HepG2 (cell line): ENCODE measurements at regions not wholly inside any gene's neighbourhood (a gene's known extent, or its start where the extent isn't known, plus 50 kb on each side); places are given as distances from the start of the nearest gene placed in this dataset.

Experiments used
- ATAC-seq: fragments of 200-7000 bp; cut with Tn5 transposase; 3 replicates; pipeline ENCODE4 v1.9.1; 2020; ENCODE audit warnings: mild to moderate bottlenecking, moderate library complexity
- BruUV-seq: library from RNA; stranded (reverse); fragments of 400-500 nt; replicated peaks from 2 replicates; lab custom pipeline; 2021; lab: Mats Ljungman, UMichigan
- CTCF ChIA-PET: fragments of 300-600 bp; formaldehyde crosslinking; extraction: SDS; loops from one replicate; lab custom pipeline; 2021; ENCODE audit warnings: low total read pairs, inconsistent platforms, low intra/inter-chr PET ratio; lab: Yijun Ruan, JAX
- POLR2A ChIA-PET: fragments of 350-600 bp; sonication (Branson Sonifier 250); formaldehyde crosslinking; loops from one replicate; lab custom pipeline; 2020; ENCODE audit warnings: antibody characterized with exemption, inconsistent platforms; lab: Yijun Ruan, JAX
- DNase-seq: peaks from one replicate; pipeline ENCODE4 v3.0.0-alpha.2; 2015; ENCODE audit warnings: low spot score
- FAIRE-seq: peaks from 3 replicates; lab custom pipeline; 2011; peaks lifted over from hg19 to GRCh38; lab: Jason Lieb, UNC
- H2AFZ ChIP-seq: one replicate; pipeline ENCODE4 v1.6.1; 2011; ENCODE audit warnings: low read length, inconsistent platforms
- H3K27ac ChIP-seq: fragments of 300-600 bp; 3 replicates; pipeline ENCODE4 v1.8.0; 2011; ENCODE audit warnings: mixed run types, mild to moderate bottlenecking, mixed read lengths, low read length, inconsistent platforms; ENCODE audit not compliant: insufficient read depth; ENCODE audit errors: extremely low read length
- H3K27me3 ChIP-seq, 2 experiments: fragments of 200-600 bp in 1 of 2; 2 replicates in 1 of 2; 3 replicates in 1 of 2; pipeline versions ENCODE4 v1.6.0 to v1.8.0; 2011; ENCODE audit warnings: low read length in 2 of 2, mild to moderate bottlenecking in 2 of 2, moderate library complexity in 2 of 2, inconsistent platforms in 1 of 2; ENCODE audit not compliant: insufficient read depth in 2 of 2, control insufficient read depth in 1 of 2
- H3K36me3 ChIP-seq, 2 experiments: fragments of 200-600 bp in 1 of 2; replicated peaks in 1 of 2; 2 replicates in 1 of 2; 3 replicates in 1 of 2; pipeline versions ENCODE4 v1.5.1 to v1.8.0; 2011; ENCODE audit warnings: low read length in 2 of 2, inconsistent platforms in 1 of 2; ENCODE audit not compliant: insufficient read depth in 2 of 2, control insufficient read depth in 1 of 2
- H3K4me1 ChIP-seq: 2 replicates; pipeline ENCODE4 v1.5.1; 2012; ENCODE audit warnings: low read length, inconsistent platforms; ENCODE audit not compliant: insufficient read depth
- H3K4me2 ChIP-seq: 2 replicates; pipeline ENCODE4 v1.6.0; 2011; ENCODE audit warnings: low read depth, low read length, inconsistent platforms
- H3K4me3 ChIP-seq, 3 experiments: fragments of 200-600 bp in 1 of 3; sonication (generic), shearing (Covaris generic) in 1 of 3; replicated peaks in 1 of 3; 2 replicates each; pipeline ENCODE4 v1.5.1; 2011 to 2016; ENCODE audit warnings: low read length in 3 of 3, inconsistent platforms in 2 of 3, low read depth in 2 of 3, mild to moderate bottlenecking in 2 of 3, control low read depth in 1 of 3, mixed read lengths in 1 of 3; ENCODE audit not compliant: insufficient read depth in 1 of 3
- H3K79me2 ChIP-seq: one replicate; pipeline ENCODE4 v1.6.1; 2011; ENCODE audit warnings: low read length, inconsistent platforms; ENCODE audit not compliant: insufficient read depth
- H3K9ac ChIP-seq: 2 replicates; pipeline ENCODE4 v1.6.0; 2011; ENCODE audit warnings: mild to moderate bottlenecking, low read depth, low read length, inconsistent platforms; ENCODE audit not compliant: insufficient read depth
- H3K9me3 ChIP-seq: 2 replicates; pipeline ENCODE4 v1.5.1; 2012; ENCODE audit warnings: mild to moderate bottlenecking, low read length
- H4K20me1 ChIP-seq: 2 replicates; pipeline ENCODE4 v1.6.0; 2011; ENCODE audit warnings: inconsistent platforms, mild to moderate bottlenecking, low read length, moderate library complexity; ENCODE audit not compliant: insufficient read depth
- BCL3 ChIP-seq: sonication (generic); formaldehyde crosslinking; IDR thresholded peaks from 2 replicates; pipeline ENCODE4 v1.5.1; 2020; ENCODE audit warnings: mild to moderate bottlenecking, missing genetic modification reagents, moderate library complexity
- CREM ChIP-seq, 2 experiments: sonication (generic) in 1 of 2; formaldehyde crosslinking in 1 of 2; IDR thresholded peaks; 2 replicates each; pipeline versions ENCODE4 v1.4.0 to v1.6.1; 2016 to 2020; ENCODE audit warnings: antibody characterized with exemption in 1 of 2, mild to moderate bottlenecking in 1 of 2, missing genetic modification reagents in 1 of 2
- DMTF1 ChIP-seq: sonication (generic); formaldehyde crosslinking; IDR thresholded peaks from 2 replicates; pipeline ENCODE4 v1.4.0; 2020; ENCODE audit warnings: mild to moderate bottlenecking, missing genetic modification reagents
- ELK4 ChIP-seq: sonication (generic); formaldehyde crosslinking; IDR thresholded peaks from 2 replicates; pipeline ENCODE4 v1.9.0; 2021; ENCODE audit warnings: missing genetic modification reagents, borderline replicate concordance
- GABPB1 ChIP-seq: IDR thresholded peaks from 2 replicates; pipeline ENCODE4 v1.6.1; 2016; ENCODE audit warnings: mild to moderate bottlenecking, missing genetic modification reagents, moderate library complexity, missing compliant biosample characterization
- ISX ChIP-seq: sonication (generic); formaldehyde crosslinking; conservative IDR thresholded peaks from 2 replicates; pipeline ENCODE4 v1.5.0; 2020; ENCODE audit warnings: missing genetic modification reagents
- MXI1 ChIP-seq: IDR thresholded peaks from 3 replicates; pipeline ENCODE4 v1.6.1; 2012; ENCODE audit warnings: low read depth, low read length, inconsistent platforms, borderline replicate concordance
- NFIC ChIP-seq: IDR thresholded peaks from 2 replicates; pipeline ENCODE4 v1.6.1; 2012; ENCODE audit warnings: mild to moderate bottlenecking, low read length, inconsistent platforms
- RBM22 ChIP-seq: fragments of 200-400 bp; formaldehyde crosslinking; optimal IDR thresholded peaks from 2 replicates; pipeline ENCODE3; 2017; ENCODE audit warnings: mild to moderate bottlenecking, low read length, moderate library complexity
- SRF ChIP-seq: IDR thresholded peaks from 2 replicates; pipeline ENCODE4 v1.6.1; 2011; ENCODE audit warnings: mild to moderate bottlenecking, low read depth, low read length, moderate library complexity
- ZNF121 ChIP-seq: sonication (generic); formaldehyde crosslinking; IDR thresholded peaks from 2 replicates; pipeline ENCODE4 v1.5.0; 2020; ENCODE audit warnings: mild to moderate bottlenecking, missing genetic modification reagents
- ZNF275 ChIP-seq: sonication (generic); formaldehyde crosslinking; IDR thresholded peaks from 2 replicates; pipeline ENCODE4 v1.8.0; 2022; ENCODE audit warnings: missing genetic modification reagents, mild to moderate bottlenecking, inconsistent platforms, borderline replicate concordance
- ZNF431 ChIP-seq: sonication (generic); formaldehyde crosslinking; IDR thresholded peaks from 2 replicates; pipeline ENCODE4 v1.9.0; 2022; ENCODE audit warnings: missing genetic modification reagents, low read depth, mild to moderate bottlenecking, borderline replicate concordance
- ZNF749 ChIP-seq: sonication (generic); formaldehyde crosslinking; IDR thresholded peaks from 2 replicates; pipeline ENCODE4 v1.8.0; 2022; ENCODE audit warnings: mild to moderate bottlenecking, missing genetic modification reagents, moderate library complexity, borderline replicate concordance
- ZNF850 ChIP-seq: sonication (generic); formaldehyde crosslinking; conservative IDR thresholded peaks from 2 replicates; pipeline ENCODE4 v1.9.0; 2021; ENCODE audit warnings: mild to moderate bottlenecking, missing genetic modification reagents
- WGBS: methylation state at CpG from one replicate; pipeline ENCODE4 v1.1.6; 2017; ENCODE audit warnings: low lambda C conversion rate; 5-methylcytosine and 5-hydroxymethylcytosine counted together
- in situ Hi-C: cut with HindIII; loops from 2 replicates; pipeline ENCODE4 v1.10.0; 2017; ENCODE audit warnings: low pct_unique_long_range_greater_than_20kb; ENCODE audit not compliant: extremely low pct_ligation_motif_present
- intact Hi-C: fragments of 100-400 bp; cut with micrococcal nuclease; formaldehyde crosslinking; loops from one replicate; pipeline ENCODE4 v1.10.0; 2022; ENCODE audit not compliant: unreplicated experiment

- TF ChIP-seq RBM22 (no peak), SRF (no peak)
Observed at GRCh38 chr4:114211556-114211955, 232.1 kb upstream of the ARSJ start (continued).

GRCh38 chr4:114217150-114217817, 237.8 kb upstream of the ARSJ start:
- Histone ChIP-seq H3K79me2 (no peaks in the 10 kb centered on the region), H3K4me2 (no peak overlapping the region), H3K27me3 (no peaks in the 10 kb centered on the region), H3K9ac (no peak overlapping the region), H4K20me1 (no peaks in the 10 kb centered on the region), H3K27ac (no peak overlapping the region), H3K36me3 (no peaks in the 10 kb centered on the region), H2AFZ (no peak overlapping the region), H3K4me3 (no peak overlapping the region), H3K9me3 (no peaks in the 10 kb centered on the region), H3K4me1 (no peaks in the 10 kb centered on the region)
- no peak; the same call in 2 of the 3 replicates for ATAC-seq
- BruUV-seq: no TSS peak
- 52% methylated on average over 2 of the region's 10 CpGs for WGBS
- ChIA-PET POLR2A (no interaction called here), CTCF (no interaction called here)
- in situ Hi-C loops: no loop called here
- intact Hi-C loops: no loop called here
- no peak for TF ChIP-seq BCL3 (CRISPR knock-in tag)
- TF ChIP-seq DMTF1 (CRISPR knock-in tag): no peak
- no peak for TF ChIP-seq CREM (IDR thresholded peaks at IDR 0.05)
- no peak for TF ChIP-seq CREM (CRISPR knock-in tag; IDR thresholded peaks at IDR 0.05)
- TF ChIP-seq ZNF431: no peak
- TF ChIP-seq ELK4 (CRISPR knock-in tag): no peak
- TF ChIP-seq GABPB1: no peak
- TF ChIP-seq ZNF850: no peak
- TF ChIP-seq ZNF275: no peak
- no peak for TF ChIP-seq ISX (CRISPR knock-in tag)
- no peak for TF ChIP-seq NFIC
- no peak for TF ChIP-seq ZNF121 (CRISPR knock-in tag)
- TF ChIP-seq ZNF749 (CRISPR knock-in tag): no peak
- no peak for TF ChIP-seq MXI1
- no peak for FAIRE-seq
- DNase-seq: no peak
